Amniotic stem cell (primary cell): ENCODE measurements at regions not wholly inside any gene's neighbourhood (a gene's known extent, or its start where the extent isn't known, plus 50 kb on each side); places are given as distances from the start of the nearest gene placed in this dataset.

Experiments
- DNase-seq: peaks from one replicate; lab custom pipeline; 2025; lab: John Stamatoyannopoulos, UW

DNA sequence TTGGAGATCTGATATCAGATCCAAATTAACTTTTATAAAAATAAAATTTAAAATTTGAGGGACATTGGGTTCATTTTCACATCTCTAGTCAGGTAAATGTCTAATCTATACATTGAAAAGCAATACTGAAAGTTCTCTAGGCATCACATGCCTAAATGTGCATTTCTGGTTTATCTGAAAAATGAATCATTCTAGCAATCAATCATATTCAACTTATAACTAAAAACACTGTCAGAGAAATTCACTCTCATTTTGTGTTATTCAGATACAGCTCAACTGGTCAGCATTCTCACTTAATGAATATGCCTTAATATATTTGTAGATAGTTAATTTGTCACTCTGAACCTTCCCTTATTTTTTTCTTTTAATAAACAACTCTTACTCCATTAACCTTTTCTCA lies 243.2 kb downstream of the CASP12 start:
- DNase-seq, result no peak

DNA sequence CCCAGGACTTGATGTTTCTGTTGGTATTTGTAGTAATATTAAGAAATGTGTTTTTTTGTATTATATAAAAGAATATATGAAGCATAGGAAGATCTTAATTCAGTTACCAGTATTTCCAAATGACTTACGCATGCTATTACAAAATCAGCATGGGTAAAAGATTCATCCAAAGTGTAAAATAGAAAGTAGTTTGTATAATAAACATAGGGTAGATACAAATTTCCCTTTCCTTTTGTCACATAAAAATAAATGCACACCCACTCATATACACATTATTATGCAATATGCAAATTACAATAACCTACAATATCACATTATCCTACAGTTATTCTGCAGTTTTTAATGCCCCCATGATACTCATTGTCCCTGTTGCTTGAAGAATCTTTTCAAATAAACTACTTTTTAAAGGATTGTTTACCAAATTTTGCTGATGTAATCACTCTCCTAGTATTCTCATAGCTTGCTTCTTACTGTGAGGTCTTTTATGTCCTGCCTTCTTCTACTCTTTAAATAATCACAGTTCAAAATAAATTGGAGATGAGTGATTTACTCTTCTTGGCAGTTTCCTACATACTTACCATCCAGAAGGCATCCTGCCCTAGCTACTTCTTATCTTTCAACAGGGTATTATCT lies 244.0 kb downstream of the CASP12 start:
- no peak for DNase-seq

DNA sequence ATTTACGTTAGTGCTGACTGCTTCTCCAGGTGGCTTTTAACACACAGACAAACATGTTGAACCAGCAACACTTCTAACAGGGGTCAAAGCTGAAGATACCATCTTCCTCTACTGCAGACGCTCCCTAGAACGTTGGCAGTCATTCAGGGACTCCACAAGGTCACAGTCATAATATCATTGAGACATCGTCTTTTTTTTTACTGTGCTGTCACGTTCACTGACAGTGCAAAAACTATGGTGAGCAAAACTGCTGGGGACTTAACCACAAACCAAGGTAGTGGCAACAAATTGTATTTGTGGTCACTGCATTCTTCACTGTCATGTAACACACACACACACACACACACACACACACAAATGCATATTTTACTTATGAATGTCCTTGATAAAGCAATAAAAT lies 244.9 kb downstream of the CASP12 start:
- DNase-seq, result no peak

- DNase-seq, result no peak
Measured at GRCh38 chr11:104652996-104653395, 245.3 kb downstream of the CASP12 start.

DNA sequence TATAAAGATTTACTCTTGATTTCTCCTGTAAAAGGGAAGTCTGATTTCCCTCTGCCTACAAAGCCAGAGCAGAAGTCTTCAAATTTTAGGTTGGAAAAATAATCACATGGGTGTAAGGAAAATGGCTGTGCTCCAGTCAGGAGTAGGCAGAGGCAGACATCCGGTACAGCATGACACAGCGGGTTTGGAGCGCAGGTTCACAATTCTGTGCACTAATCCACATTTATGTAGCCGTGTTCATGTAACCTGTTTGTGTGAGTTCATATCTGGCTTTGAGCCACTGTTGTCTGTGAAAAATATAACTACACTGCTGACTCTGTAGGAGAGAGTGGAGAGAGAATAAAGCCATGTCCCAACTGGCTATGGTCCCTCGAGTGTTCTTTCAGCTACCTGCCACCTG lies 248.0 kb downstream of the CASP12 start:
- DNase-seq, result no peak

DNA sequence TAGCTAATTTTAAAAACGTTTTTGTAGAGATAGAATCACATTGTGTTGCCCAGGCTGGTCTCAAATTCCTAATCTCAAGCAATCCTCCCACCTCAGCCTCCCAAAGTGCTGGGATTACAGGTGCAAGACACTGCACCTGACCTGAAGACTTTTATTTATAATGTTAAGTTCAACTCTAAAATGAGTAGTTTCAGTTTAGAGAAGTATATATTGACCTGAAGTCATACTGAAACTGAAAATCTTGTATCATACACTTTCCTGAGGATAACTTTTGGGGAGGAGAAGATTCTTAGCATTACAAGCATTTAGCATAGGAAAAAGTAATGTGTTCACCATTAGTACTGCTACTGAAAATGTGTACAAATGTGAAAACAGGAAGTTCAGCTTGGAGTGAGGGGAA lies 249.3 kb downstream of the CASP12 start:
- no peak for DNase-seq

DNA sequence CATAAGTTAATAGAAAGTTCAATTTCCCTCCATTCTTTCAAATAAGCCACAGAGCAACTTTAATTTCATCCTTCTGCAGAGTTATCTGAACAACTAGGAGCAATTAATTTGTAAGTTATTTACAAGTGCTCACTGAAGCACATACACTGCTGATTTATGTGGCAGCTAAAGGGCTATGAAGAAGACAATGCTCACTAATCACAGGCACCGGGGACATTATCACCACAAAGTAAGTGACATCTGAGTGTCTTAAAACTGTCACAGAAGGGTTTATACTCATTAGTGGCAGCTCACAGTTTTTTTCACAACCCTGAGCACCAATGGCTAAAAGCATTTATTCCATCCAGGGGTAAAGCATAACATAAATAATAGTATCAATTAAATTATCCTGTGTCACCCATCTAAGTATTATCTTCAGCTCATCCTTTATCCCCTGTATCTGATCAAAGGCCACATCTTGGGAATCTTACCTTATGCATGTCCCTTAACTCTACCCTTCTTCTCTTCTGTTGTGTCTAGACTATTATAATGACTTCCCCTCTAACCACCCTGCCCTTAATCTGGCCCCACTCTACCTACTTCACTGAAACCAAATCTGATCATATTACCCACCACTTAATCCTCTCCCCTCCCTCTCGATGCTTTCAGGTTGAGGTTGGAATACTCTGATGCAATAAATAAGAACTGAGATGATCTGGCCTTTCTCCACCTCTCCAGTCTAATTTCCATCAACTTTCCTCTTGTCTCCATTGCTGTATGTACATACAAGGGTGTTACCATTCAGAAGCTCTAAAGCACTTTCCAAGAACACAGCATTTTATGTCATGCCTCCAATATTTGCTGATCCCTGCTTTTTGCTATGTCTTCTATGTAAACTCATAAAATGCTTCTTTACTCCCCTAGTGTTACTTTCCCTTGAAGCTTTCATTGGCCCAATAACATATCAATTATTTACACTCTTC lies 252.7 kb downstream of the CASP12 start:
- no peak for DNase-seq

DNA sequence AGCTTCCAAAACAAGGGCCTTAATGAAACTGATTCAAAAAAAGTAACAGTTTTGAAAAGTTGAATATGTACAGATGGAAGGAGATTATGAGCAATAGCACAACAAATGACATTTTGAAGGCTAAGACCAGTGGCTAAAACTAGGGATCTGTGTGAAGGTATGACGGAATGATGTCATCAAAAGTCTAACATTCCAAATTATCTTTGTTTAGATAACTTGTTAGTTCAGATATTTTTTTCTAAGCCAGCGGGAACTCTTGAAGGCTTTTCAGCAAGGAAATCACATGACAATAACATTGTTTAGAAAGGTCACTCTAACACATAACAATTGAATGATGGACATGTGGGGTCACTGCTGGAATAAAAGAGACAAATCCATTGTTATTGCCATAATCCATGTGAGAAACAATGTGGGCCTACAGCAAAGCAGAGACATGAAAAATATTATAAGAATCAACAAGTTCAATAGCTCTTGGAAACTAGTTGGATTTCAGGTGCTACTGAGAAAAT lies 260.5 kb downstream of the CASP12 start:
- no peak for DNase-seq

DNA sequence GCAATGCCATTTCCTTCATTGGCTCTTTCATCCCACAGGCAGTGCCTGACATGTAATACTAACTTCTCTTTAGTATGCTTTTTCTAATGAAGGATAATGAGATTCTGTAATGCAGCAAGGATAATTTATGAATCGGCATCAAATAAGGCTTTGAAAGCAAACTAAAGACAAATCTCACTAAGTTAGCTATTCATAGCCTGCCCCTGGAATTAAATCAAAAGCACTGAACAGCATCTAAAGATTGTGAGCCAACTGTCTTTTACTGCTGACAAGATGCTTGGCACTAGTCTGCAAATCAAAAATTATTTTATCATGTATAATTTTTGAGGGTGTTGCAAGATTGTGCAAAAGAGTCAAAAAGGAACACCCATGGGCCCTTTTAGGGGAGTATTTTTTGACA lies 265.0 kb downstream of the CASP12 start:
- no peak for DNase-seq

DNA sequence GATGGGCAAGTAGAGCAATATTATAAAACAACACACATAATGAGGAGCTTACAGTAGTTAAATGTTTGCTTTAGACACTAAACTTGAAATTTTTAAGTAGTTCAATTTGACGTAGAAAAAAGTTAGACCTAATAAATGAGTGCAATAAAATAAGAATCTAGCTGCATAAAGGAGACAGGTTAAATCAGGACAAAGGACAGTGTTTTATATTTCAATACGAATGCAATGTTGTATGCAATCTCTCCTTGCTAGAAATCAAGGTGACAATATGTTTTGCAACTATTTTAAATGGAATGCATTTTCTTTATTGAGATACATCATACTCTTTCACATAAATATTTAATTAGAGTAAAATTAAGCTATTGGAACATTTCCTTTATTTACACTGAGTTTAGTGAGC lies 267.9 kb downstream of the CASP12 start:
- no peak for DNase-seq

DNA sequence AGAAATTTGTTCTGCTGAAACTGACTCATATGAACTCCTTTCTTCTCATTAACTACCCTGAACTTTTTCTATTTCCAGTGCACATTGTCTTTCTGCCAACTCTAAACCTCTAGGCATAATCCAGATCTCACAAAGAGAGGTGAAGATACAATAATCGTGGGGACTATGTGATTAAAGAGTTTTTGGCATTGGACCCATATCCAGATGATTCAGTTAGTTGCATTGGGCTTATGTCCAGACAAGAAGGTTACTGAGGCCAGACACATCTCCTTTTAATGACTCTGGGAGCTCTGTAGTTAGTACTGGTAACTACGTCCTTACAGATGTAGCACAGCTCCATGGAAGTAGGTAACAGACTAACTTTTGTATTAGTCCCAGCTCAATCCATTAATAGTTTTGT lies 273.0 kb downstream of the CASP12 start:
- no peak for DNase-seq

- DNase-seq, result no peak
Measured at GRCh38 chr11:104624021-104624420, 274.2 kb downstream of the CASP12 start.

GRCh38 chr11:104623518-104623917 lies 274.7 kb downstream of the CASP12 start:
- DNase-seq, result no peak

- DNase-seq, result no peak
Measured at GRCh38 chr11:104620991-104621390, 277.3 kb downstream of the CASP12 start.

DNA sequence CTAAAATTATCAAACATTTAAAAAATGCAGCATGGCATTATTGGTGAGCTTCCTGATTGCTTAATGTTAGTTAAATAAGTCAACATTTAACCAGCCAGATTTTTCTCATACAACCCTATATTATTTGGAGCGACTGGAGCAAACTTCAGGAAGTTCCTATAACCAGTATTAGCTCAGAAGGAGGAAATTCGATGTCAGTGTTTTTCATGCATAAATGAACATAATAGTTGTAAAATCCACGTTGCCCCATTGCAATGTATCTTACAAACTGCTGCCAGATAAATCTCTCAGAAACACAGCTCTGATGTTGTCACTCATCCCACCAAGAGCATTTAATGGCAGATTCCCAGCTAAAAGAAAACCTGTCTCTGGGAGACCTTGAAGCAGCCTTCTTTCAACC lies 278.5 kb downstream of the CASP12 start:
- DNase-seq, result no peak

DNA sequence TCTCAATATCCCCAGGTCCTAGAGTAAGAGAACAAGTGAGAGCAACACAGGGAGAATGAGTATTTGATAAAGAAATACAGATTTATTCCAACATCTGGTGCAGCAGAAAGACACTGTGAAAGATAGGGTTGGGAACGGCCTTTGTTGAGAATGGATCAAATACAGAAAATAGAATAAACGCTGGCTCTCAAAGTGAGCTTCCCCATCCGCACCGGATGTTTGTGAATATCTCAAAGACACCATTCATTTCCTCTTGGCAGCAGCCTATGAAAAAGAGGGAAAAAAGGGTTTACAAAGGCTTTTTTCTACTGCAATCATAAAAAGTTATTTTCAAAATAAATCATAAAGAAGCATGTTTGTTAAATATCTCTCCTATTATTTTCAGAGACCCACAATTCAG lies 279.3 kb downstream of the CASP12 start:
- DNase-seq, result no peak

GRCh38 chr11:104614961-104615360 lies 283.3 kb downstream of the CASP12 start:
- no peak for DNase-seq

DNA sequence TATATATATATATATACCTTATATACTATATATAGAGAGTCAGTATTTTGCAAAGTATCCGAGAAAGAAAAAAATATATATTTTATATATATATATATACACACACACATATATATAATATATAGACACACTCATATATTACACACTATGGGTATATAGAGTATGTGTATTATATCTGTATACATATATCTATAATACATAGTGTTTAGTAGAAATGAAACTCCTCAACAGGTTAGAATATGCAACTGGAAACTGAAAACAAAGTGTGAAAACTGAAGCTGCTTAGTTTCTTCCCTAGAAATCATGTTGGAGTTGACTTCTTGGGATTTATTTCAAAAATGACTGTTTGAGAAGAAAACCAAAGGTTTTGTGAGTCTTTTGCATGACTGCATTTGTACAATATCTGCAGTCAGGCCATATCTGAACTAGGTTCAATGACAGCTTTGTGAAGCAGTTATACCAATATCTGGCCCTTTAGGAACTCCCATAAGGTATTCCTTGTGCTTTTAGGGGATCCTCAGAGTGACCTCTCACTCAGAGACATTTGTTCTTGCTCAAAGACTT lies 284.1 kb downstream of the CASP12 start:
- DNase-seq, result no peak

GRCh38 chr11:104610635-104611034 lies 287.6 kb downstream of the CASP12 start:
- DNase-seq, result no peak

DNA sequence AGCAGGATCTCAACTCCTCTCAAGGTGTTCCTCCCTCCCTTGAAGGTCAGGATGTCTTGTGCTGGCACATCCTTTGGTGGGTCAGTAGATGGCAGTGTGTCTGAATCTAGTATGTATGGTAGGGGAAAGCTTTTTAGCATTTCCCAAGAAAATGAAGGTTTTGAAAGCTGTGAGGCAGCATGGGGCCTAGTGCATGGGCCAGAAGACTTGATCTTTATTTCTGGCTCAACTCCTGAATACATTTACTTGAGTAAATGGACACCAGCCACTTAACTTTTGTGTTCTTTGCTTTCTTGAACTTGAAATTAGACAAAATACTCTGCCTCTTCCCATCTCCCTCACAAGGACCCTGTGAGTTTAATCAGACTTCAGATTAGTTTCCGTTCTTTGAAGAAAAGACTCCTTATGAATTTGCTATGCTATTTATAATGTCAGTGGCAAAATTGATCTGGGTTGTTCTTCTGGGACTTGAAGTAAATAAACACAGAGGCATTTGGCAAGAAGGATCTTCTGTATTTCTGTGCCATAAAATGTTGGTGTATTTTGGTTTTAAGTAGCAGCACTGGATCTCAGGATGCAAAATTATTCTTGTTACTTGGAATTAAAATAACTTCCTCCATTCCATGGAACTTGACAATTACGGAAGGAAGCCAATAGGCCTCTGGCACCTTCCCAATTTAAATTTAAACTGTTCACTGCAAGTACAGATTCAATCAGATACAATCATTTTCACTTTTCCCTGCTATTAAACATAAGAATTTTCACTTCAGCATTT lies 288.8 kb downstream of the CASP12 start:
- DNase-seq, result no peak

- DNase-seq, result no peak
Measured at GRCh38 chr11:104602643-104603042, 295.6 kb downstream of the CASP12 start.
